ENCODE measurements at regions not wholly inside any gene's neighbourhood (a gene's known extent, or its start where the extent isn't known, plus 50 kb on each side); places are given as distances from the start of the nearest gene placed in this dataset.

DNA sequence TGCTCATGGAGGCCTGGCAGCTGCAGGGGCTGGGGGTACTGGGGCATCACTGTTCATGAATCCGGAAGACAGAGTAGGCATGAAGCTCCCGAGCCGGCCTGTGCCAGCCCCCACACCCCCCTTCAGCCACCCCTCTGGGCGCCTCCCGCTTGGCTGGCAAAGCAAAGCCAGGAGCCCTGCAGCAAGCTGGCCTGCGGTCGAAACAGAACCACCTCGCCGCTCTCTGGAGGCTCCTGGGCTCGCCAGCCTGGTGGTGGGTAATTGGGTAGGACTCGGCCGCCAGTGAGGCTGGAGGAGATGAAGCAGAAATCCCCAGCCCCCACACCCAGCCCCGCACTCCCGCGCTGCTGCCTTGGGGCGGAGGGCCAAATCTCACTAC, 70.9 kb upstream of the GPC1 start:
- Histone ChIP-seq H3K36me3 (no peaks in the 10 kb centered on the region), H3K27me3 (no peaks in the 10 kb centered on the region), H3K4me3 (no peak overlapping the region), H3K9me3 (no peaks in the 10 kb centered on the region), H3K27ac (no peak overlapping the region), H3K9ac (ENCODE audit: low read depth in 2 of 2, low read length in 2 of 2) (no peak overlapping the region), H3K4me1 (no peaks in the 10 kb centered on the region)
- intact Hi-C loops (cut with DNase I): no loop called here
- DNase-seq: no peak
- TF ChIP-seq, protein P1, sequence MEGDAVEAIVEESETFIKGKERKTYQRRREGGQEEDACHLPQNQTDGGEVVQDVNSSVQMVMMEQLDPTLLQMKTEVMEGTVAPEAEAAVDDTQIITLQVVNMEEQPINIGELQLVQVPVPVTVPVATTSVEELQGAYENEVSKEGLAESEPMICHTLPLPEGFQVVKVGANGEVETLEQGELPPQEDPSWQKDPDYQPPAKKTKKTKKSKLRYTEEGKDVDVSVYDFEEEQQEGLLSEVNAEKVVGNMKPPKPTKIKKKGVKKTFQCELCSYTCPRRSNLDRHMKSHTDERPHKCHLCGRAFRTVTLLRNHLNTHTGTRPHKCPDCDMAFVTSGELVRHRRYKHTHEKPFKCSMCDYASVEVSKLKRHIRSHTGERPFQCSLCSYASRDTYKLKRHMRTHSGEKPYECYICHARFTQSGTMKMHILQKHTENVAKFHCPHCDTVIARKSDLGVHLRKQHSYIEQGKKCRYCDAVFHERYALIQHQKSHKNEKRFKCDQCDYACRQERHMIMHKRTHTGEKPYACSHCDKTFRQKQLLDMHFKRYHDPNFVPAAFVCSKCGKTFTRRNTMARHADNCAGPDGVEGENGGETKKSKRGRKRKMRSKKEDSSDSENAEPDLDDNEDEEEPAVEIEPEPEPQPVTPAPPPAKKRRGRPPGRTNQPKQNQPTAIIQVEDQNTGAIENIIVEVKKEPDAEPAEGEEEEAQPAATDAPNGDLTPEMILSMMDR (IDR thresholded peaks at IDR 0.05): no peak

DNA sequence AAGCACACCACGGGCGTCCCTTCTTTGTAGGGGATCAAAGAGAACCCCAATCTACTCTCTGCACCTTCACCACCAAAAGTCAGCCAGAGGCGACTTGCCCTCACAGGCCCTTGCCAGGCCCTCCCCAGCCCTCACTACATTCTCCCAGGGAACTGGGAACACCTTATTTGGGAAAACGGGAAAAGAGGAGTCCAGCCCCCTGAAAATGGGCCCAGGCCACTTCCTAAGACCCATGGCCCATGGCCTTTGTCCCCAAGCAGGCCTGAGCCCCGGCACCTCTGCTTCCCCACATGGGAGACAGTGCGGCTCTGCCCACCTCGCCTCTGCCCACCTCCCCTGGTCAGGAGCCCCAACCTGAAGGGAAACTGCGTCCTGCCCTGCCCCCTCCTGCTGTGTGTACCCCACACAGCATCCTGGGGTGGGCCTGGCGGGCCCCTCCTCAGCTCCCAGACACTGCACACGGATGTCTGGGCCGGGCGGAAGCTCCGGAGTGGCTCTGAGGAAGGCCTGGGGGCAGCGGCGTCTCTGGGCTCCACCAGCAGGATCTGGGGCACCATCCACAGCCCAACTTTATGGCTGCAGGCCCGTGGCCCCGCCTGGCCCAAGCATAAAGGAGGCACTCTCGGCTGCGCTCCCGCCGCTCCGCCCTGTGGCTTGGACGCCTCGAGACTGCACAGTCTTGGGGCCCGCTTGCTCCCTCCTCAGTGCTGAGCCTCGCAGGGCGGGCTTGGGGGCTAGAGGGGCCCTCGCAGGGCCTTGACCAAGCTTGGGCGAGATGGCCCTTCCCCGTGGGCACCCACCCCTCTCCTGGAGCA, 70.3 kb upstream of the GPC1 start:
- H3K9me3 ChIP-seq: no peaks in the 10 kb centered on the region
- no peak for DNase-seq
- no peaks in the 10 kb centered on the region for H3K4me1 ChIP-seq
- H3K36me3 ChIP-seq: no peaks in the 10 kb centered on the region
- H3K9ac ChIP-seq (ENCODE audit: low read depth in 2 of 2, low read length in 2 of 2): no peak overlapping the region
- no peak overlapping the region for H3K27ac ChIP-seq
- TF ChIP-seq, protein P1 (IDR thresholded peaks at IDR 0.05): no peak
- H3K4me3 ChIP-seq: no peak overlapping the region
- intact Hi-C loops (cut with DNase I): no loop called here
- H3K27me3 ChIP-seq: no peaks in the 10 kb centered on the region

DNA sequence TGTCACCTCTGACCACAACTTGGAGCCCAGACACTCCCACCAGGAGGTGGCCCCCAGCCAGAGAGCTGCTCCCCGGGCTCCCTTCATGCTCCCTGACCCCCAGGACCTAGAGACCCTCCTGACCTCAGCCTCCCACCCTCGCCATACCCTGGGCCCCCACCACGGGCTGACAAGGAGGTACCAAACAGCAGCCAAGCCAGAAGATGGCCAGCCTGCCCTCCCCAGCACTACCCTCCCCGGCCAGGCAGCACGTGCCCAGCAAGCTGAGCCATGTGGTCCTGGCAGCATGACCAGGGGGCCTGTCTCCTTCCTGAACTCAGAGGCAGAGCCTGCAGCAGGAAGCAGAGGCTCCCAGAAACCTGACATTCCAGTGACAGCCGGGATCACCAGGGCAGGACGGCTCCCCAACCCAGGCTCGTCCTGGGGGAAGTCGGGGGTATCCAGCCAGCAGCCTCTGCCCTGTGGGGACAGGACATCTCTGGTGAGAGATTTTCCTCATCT, 69.4 kb upstream of the GPC1 start:
- intact Hi-C loops (cut with DNase I): no loop called here
- no peaks in the 10 kb centered on the region for H3K9me3 ChIP-seq
- H3K27ac ChIP-seq: no peak overlapping the region

DNA sequence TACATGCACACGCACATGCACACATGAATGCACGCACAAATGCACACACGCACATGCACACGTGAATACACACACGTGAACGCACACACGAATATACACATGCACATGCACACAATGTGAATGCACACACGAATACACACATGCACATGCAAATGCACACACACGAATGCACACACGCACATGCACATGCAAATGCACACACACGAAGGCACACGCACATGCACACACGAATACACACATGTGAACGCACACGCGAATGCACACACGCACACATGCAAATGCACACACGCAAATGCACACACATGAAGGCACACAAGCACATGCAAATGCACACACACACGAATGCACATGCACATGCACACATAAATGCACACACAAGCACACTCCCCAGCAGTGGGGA, 68.6 kb upstream of the GPC1 start:
- TF ChIP-seq, protein P1 (IDR thresholded peaks at IDR 0.05): no peak
- H3K27ac ChIP-seq: no peak overlapping the region
- intact Hi-C loops (cut with DNase I): no loop called here
- H3K9ac ChIP-seq (ENCODE audit: low read depth in 2 of 2, low read length in 2 of 2): no peak overlapping the region
- no peaks in the 10 kb centered on the region for H3K4me1 ChIP-seq
- no peaks in the 10 kb centered on the region for H3K27me3 ChIP-seq
- no peaks in the 10 kb centered on the region for H3K36me3 ChIP-seq
- H3K9me3 ChIP-seq: no peaks in the 10 kb centered on the region
- H3K4me3 ChIP-seq: no peak overlapping the region
- no peak for DNase-seq

More for the DNA sequence above, 69.4 kb upstream of the GPC1 start:
- H3K9ac ChIP-seq (ENCODE audit: low read depth in 2 of 2, low read length in 2 of 2): no peak overlapping the region
- no peaks in the 10 kb centered on the region for H3K36me3 ChIP-seq
- DNase-seq: no peak
- no peaks in the 10 kb centered on the region for H3K4me1 ChIP-seq
- no peak overlapping the region for H3K4me3 ChIP-seq
- TF ChIP-seq, protein P1 (IDR thresholded peaks at IDR 0.05): no peak
- H3K27me3 ChIP-seq: no peaks in the 10 kb centered on the region

DNA sequence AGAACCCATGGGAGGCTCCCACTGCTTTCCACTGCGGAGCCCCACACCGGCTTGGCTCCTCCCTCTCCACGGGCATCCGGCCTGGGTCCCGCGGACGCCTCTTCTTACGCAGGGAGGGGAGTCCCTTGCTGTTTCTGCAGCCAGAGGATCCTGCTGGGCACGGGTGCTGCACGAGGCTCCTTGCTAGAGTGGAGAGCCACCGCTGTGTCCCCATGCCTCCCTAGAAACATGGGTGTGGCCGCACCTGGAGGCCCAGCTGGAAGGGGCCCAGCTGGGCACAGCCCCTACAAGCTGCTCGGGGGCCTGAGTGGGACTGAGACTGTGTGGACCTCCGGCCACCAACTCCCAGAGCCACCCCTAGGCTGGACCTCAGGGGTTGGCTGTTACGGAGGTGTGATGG, 67.7 kb upstream of the GPC1 start:
- Histone ChIP-seq H3K9me3 (no peaks in the 10 kb centered on the region), H3K4me3 (no peak overlapping the region), H3K27ac (no peak overlapping the region), H3K4me1 (no peaks in the 10 kb centered on the region), H3K36me3 (no peaks in the 10 kb centered on the region), H3K9ac (ENCODE audit: low read depth in 2 of 2, low read length in 2 of 2) (no peak overlapping the region), H3K27me3 (no peaks in the 10 kb centered on the region)
- no peak for DNase-seq
- intact Hi-C loops (cut with DNase I): no loop called here
- TF ChIP-seq, protein P1 (IDR thresholded peaks at IDR 0.05): no peak

All from colonic mucosa (tissue), 4 donors.